A172 (cell line): ENCODE measurements at regions not wholly inside any gene's neighbourhood (a gene's known extent, or its start where the extent isn't known, plus 50 kb on each side); places are given as distances from the start of the nearest gene placed in this dataset.

ENCODE experiments used
- DNase-seq: peaks from one replicate; pipeline ENCODE4 v3.0.0-alpha.2; 2015; ENCODE audit warnings: low spot score

DNA sequence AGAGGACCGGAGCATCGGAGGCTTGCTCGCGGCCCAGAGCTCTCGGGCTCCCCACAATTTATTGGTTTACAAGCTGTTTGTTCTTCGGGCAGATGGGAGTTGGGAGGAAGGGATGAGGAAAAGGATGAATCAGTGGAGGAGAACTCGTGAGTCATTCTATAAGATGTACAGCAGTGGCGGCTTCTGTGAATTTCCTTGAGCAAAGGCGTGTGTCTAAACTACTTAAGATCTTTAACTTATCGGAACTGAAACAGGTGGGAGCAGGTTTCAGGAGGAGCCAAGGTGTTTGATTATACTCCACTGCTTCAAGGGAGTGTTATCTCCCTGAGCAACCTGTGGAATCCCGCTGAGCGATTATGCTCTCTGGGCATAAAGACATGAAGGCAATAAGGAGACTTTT is 50.5 kb upstream of the IBTK start:
- peak; percentile 83 for DNase-seq
